Mucosa of descending colon (tissue), 3 donors: ENCODE measurements at regions not wholly inside any gene's neighbourhood (a gene's known extent, or its start where the extent isn't known, plus 50 kb on each side); places are given as distances from the start of the nearest gene placed in this dataset.
A peak's percentile ranks its signal among the peaks of the same experiment; 100 is the strongest.

Experiments
- ATAC-seq: fragments of 200-7000 bp; cut with Tn5 transposase; one replicate; pipeline ENCODE4 v1.9.1; 2020; ENCODE audit warnings: mild to moderate bottlenecking, moderate library complexity
- DNase-seq, 3 donors: peaks; one replicate each; pipeline ENCODE4 v3.0.0-alpha.2; 2020
- H3K36me3 ChIP-seq: fragments of 200-600 bp; one replicate; pipeline ENCODE4 v1.8.0; 2021; ENCODE audit warnings: low read depth, mild to moderate bottlenecking
- H3K4me1 ChIP-seq: fragments of 200-600 bp; one replicate; pipeline ENCODE4 v1.8.0; 2021; ENCODE audit warnings: low read depth, mild to moderate bottlenecking
- H3K4me3 ChIP-seq: fragments of 200-600 bp; one replicate; pipeline ENCODE4 v1.8.0; 2021; ENCODE audit warnings: mild to moderate bottlenecking
- H3K9me3 ChIP-seq: fragments of 200-600 bp; one replicate; pipeline ENCODE4 v1.8.0; 2021; ENCODE audit warnings: mild to moderate bottlenecking
- intact Hi-C, 2 donors: fragments of 100-400 bp; cut with DNase I in 1 of 2; cut with micrococcal nuclease in 1 of 2; formaldehyde crosslinking; loops; one replicate each; pipeline versions ENCODE4 v1.11.0 to v1.11.1; 2022; cut with DNase I, micrococcal nuclease
- TF ChIP-seq, protein P1 (sequence below): fragments of 200-600 bp; IDR thresholded peaks from one replicate; pipeline ENCODE4 v1.8.0; 2022; ENCODE audit warnings: antibody characterized with exemption, mild to moderate bottlenecking
- donor health status: DM: no; HTN: no; CAD: no; lungs with moderate emphysema.
- donor health status: DM: no; HTN: no; CAD: no.
- donor health status: DM: no; HTN: yes; CAD: no.

DNA sequence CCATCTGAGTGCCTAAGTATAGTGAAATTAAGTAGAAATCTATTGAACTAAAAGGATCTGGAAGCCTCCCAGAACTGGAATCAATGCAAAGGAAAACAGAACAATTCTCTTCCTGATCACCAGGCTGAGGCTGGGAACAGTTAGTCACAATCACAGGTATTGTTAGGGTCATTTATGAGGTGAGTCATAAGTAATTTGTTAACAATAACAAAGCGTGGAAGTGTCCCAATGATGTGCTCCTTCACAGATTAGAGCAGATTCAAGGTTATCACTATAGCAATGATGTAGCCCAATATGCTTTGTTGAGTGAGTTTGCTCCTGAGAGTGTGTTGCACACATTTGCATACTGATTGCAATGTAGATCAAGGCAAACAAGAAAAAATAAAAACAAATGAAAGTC is 228.1 kb downstream of the ZNF674 start:
- H3K36me3 ChIP-seq: no peaks in the 10 kb centered on the region
- DNase-seq (no peak), ATAC-seq (peak; percentile 51)
- intact Hi-C loops: no loop called here
- no peaks in the 10 kb centered on the region for H3K9me3 ChIP-seq
- no peaks in the 10 kb centered on the region for H3K4me1 ChIP-seq
- TF ChIP-seq, protein P1, sequence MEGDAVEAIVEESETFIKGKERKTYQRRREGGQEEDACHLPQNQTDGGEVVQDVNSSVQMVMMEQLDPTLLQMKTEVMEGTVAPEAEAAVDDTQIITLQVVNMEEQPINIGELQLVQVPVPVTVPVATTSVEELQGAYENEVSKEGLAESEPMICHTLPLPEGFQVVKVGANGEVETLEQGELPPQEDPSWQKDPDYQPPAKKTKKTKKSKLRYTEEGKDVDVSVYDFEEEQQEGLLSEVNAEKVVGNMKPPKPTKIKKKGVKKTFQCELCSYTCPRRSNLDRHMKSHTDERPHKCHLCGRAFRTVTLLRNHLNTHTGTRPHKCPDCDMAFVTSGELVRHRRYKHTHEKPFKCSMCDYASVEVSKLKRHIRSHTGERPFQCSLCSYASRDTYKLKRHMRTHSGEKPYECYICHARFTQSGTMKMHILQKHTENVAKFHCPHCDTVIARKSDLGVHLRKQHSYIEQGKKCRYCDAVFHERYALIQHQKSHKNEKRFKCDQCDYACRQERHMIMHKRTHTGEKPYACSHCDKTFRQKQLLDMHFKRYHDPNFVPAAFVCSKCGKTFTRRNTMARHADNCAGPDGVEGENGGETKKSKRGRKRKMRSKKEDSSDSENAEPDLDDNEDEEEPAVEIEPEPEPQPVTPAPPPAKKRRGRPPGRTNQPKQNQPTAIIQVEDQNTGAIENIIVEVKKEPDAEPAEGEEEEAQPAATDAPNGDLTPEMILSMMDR: no peak
- H3K4me3 ChIP-seq: no peak overlapping the region

GRCh38 chrX:46311581-46312120 is 233.6 kb downstream of the ZNF674 start:
- Histone ChIP-seq H3K4me1 (no peaks in the 10 kb centered on the region), H3K36me3 (no peaks in the 10 kb centered on the region), H3K9me3 (no peaks in the 10 kb centered on the region), H3K4me3 (no peak overlapping the region)
- intact Hi-C loops: no loop called here
- TF ChIP-seq, protein P1: no peak
- DNase-seq (no peak), ATAC-seq (no peak)

GRCh38 chrX:46310815-46311497 is 234.3 kb downstream of the ZNF674 start:
- DNase-seq: no peak
- Histone ChIP-seq H3K9me3 (no peaks in the 10 kb centered on the region), H3K4me1 (no peaks in the 10 kb centered on the region), H3K4me3 (no peak overlapping the region), H3K36me3 (no peaks in the 10 kb centered on the region)
- TF ChIP-seq, protein P1: no peak
- no peak for ATAC-seq
- intact Hi-C loops: no loop called here

DNA sequence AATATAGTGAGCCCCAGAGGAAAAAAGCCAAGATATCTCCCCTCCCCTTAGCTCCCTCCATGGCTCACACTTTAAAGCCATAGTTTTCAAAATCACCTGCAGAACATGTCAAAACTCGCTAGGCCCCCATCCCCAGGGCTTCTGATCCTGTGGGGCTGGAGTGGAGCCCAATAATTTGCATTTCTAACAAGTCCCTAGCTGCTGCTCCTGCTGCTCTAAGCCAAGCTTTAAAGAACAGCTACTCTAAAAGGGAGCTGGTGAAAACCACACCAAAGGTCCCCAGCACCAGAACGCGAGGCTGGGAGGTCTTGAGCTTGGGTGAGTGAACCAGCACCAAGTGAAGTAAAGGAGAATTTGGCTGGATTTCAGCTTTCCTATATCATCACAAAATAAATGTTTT is 237.1 kb downstream of the ZNF674 start:
- Histone ChIP-seq H3K9me3 (peaks cover 3% of the 10 kb centered on the region), H3K36me3 (no peaks in the 10 kb centered on the region), H3K4me1 (no peaks in the 10 kb centered on the region), H3K4me3 (no peak overlapping the region)
- intact Hi-C loops: no loop called here
- no peak for DNase-seq
- no peak for ATAC-seq
- TF ChIP-seq, protein P1: no peak

DNA sequence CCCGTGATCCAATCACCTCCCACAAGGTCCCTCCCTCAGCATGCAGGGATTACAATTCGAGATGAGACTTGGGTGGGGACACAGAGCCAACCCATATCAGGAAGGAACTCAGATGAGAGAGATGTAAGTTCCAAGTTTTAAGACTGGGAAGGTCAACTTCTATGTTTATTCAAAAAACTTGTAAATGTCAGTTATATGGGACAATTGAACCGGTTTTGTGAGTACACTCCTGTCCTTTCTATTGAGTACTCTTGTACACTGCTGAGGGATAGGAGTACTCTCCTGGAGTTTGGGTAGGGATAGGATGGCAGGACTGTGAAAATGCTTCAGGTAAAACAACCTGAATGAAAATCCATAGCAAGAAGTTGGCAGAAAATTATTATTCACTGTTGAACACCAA is 239.1 kb downstream of the ZNF674 start:
- DNase-seq: no peak
- H3K4me1 ChIP-seq: no peaks in the 10 kb centered on the region
- TF ChIP-seq, protein P1: no peak
- intact Hi-C loops: no loop called here
- H3K9me3 ChIP-seq: peaks cover 3% of the 10 kb centered on the region
- ATAC-seq: no peak
- no peak overlapping the region for H3K4me3 ChIP-seq
- H3K36me3 ChIP-seq: no peaks in the 10 kb centered on the region
